A549 (cell line): ENCODE measurements at regions not wholly inside any gene's neighbourhood (a gene's known extent, or its start where the extent isn't known, plus 50 kb on each side); places are given as distances from the start of the nearest gene placed in this dataset.

Experiments
- ATAC-seq, 2 experiments: fragments of 200-7000 bp in 1 of 2; fragments of >200 bp in 1 of 2; cut with Nextera tagmentation in 1 of 2; cut with Tn5 transposase in 1 of 2; 3 replicates each; pipeline versions ENCODE4 v1.8.0 to v1.9.1; 2018 to 2020; ENCODE audit warnings: mild to moderate bottlenecking in 1 of 2, moderate library complexity in 1 of 2
- CTCF ChIA-PET: fragments of 300-600 bp; sonication (Branson Sonifier 250); formaldehyde crosslinking; extraction: SDS; loops from one replicate; lab custom pipeline; 2021; ENCODE audit warnings: antibody characterized with exemption, inconsistent platforms; lab: Yijun Ruan, JAX
- POLR2A ChIA-PET: fragments of 350-600 bp; formaldehyde crosslinking; extraction: SDS; loops from one replicate; lab custom pipeline; 2021; ENCODE audit warnings: antibody characterized with exemption, inconsistent platforms; lab: Yijun Ruan, JAX
- DNase-seq, 2 experiments: peaks; one replicate each; pipeline versions ENCODE4 v3.0.0 to v3.0.0-alpha.2; 2011 to 2016; ENCODE audit warnings: low read depth in 1 of 2, low spot score in 1 of 2
- FAIRE-seq: peaks from 2 replicates; lab custom pipeline; 2011; peaks lifted over from hg19 to GRCh38; lab: Jason Lieb, UNC
- H3K27ac ChIP-seq, 2 experiments: fragments of >200 bp; sonication (Bioruptor Twin); formaldehyde crosslinking; 3 replicates each; pipeline ENCODE4 v1.5.1; 2016 to 2017
- H3K4me1 ChIP-seq: fragments of >200 bp; sonication (Bioruptor Twin); formaldehyde crosslinking; 3 replicates; pipeline ENCODE4 v1.6.1; 2016
- H3K4me2 ChIP-seq: fragments of >200 bp; sonication (Bioruptor Twin); formaldehyde crosslinking; 3 replicates; pipeline ENCODE4 v1.6.1; 2016
- H3K4me3 ChIP-seq: fragments of >200 bp; sonication (Bioruptor Twin); formaldehyde crosslinking; 3 replicates; pipeline ENCODE4 v1.5.1; 2016
- H3K9me3 ChIP-seq: fragments of >200 bp; sonication (Bioruptor Twin); formaldehyde crosslinking; 3 replicates; pipeline ENCODE4 v1.6.1; 2016
- ATOH8 ChIP-seq: fragments of 250-450 bp; sonication (Bioruptor Pico); IDR thresholded peaks from 2 replicates; pipeline ENCODE4 v1.5.0; 2020; ENCODE audit warnings: low read depth, mild to moderate bottlenecking, moderate library complexity
- CEBPB ChIP-seq, 2 experiments: fragments of >200 bp in 1 of 2; sonication (Bioruptor Twin) in 1 of 2; formaldehyde crosslinking in 1 of 2; IDR thresholded peaks; 2 replicates each; pipeline ENCODE4 v1.6.1; 2012 to 2016
- CHD2 ChIP-seq: fragments of 150-350 bp; IDR thresholded peaks from 2 replicates; pipeline ENCODE4 v1.6.1; 2014; ENCODE audit warnings: low read length; ENCODE audit not compliant: partially characterized antibody
- CTCF ChIP-seq: fragments of >200 bp; sonication (Bioruptor Twin); formaldehyde crosslinking; IDR thresholded peaks from 3 replicates; pipeline ENCODE4 v1.5.1; 2016
- E2F6 ChIP-seq: IDR thresholded peaks from 2 replicates; pipeline ENCODE4 v1.6.1; 2012; ENCODE audit warnings: low read depth, borderline replicate concordance
- EHF ChIP-seq: fragments of 250-450 bp; sonication (Bioruptor Pico); IDR thresholded peaks from 2 replicates; pipeline ENCODE4 v1.5.0; 2020; ENCODE audit warnings: mild to moderate bottlenecking
- ELK1 ChIP-seq: fragments of 150-350 bp; IDR thresholded peaks from 2 replicates; pipeline ENCODE4 v1.6.1; 2014; ENCODE audit warnings: low read depth, mild to moderate bottlenecking, low read length
- EP300 ChIP-seq, 2 experiments: fragments of >200 bp; sonication (Bioruptor Twin); formaldehyde crosslinking; IDR thresholded peaks; 2 replicates in 1 of 2; 3 replicates in 1 of 2; pipeline ENCODE4 v1.6.1; 2016 to 2017
- ESRRA ChIP-seq: fragments of 150-350 bp; IDR thresholded peaks from 2 replicates; pipeline ENCODE4 v1.6.1; 2014; ENCODE audit warnings: mild to moderate bottlenecking, low read length, borderline replicate concordance
- GATA3 ChIP-seq: IDR thresholded peaks from 2 replicates; pipeline ENCODE4 v1.6.1; 2012; ENCODE audit warnings: borderline replicate concordance
- HES2 ChIP-seq: fragments of >200 bp; sonication (Bioruptor Twin); formaldehyde crosslinking; IDR thresholded peaks from 2 replicates; pipeline ENCODE4 v1.6.1; 2016
- HEYL ChIP-seq: fragments of 250-450 bp; sonication (Bioruptor Pico); IDR thresholded peaks from 2 replicates; pipeline ENCODE4 v1.8.0; 2021; ENCODE audit warnings: mild to moderate bottlenecking, moderate library complexity
- HMGXB4 ChIP-seq: fragments of 250-450 bp; sonication (Bioruptor Pico); IDR thresholded peaks from 2 replicates; pipeline ENCODE4 v1.5.0; 2021; ENCODE audit warnings: mild to moderate bottlenecking, moderate library complexity, borderline replicate concordance
- HOXB13 ChIP-seq: fragments of 250-450 bp; sonication (Bioruptor Pico); IDR thresholded peaks from 2 replicates; pipeline ENCODE4 v1.5.0; 2020; ENCODE audit warnings: low read depth, mild to moderate bottlenecking, moderate library complexity
- JUN ChIP-seq, 2 experiments: fragments of >200 bp; sonication (Bioruptor Twin); formaldehyde crosslinking; IDR thresholded peaks; 2 replicates in 1 of 2; 3 replicates in 1 of 2; pipeline ENCODE4 v1.6.1; 2016 to 2017
- NR3C1 ChIP-seq: fragments of >200 bp; sonication (Bioruptor Twin); formaldehyde crosslinking; IDR thresholded peaks from 3 replicates; pipeline ENCODE4 v1.6.1; 2017
- POLR2A ChIP-seq: IDR thresholded peaks from 2 replicates; pipeline ENCODE4 v1.6.1; 2012; ENCODE audit warnings: mild to moderate bottlenecking, low read length
- RARB ChIP-seq: fragments of 250-450 bp; sonication (Bioruptor Pico); IDR thresholded peaks from 2 replicates; pipeline ENCODE4 v1.8.0; 2021; ENCODE audit warnings: mild to moderate bottlenecking, moderate library complexity
- RCOR1 ChIP-seq: fragments of 150-350 bp; IDR thresholded peaks from 2 replicates; pipeline ENCODE4 v1.6.1; 2014; ENCODE audit warnings: antibody characterized with exemption, low read length, low read depth
- USF2 ChIP-seq: fragments of 450-650 bp; IDR thresholded peaks from 2 replicates; pipeline ENCODE4 v1.6.1; 2014; ENCODE audit warnings: antibody characterized with exemption
- ZFP36 ChIP-seq: fragments of 450-650 bp; IDR thresholded peaks from 2 replicates; pipeline ENCODE4 v1.6.1; 2014; ENCODE audit warnings: borderline replicate concordance; ENCODE audit not compliant: partially characterized antibody
- ZNF302 ChIP-seq: fragments of 250-450 bp; sonication (Bioruptor Pico); IDR thresholded peaks from 2 replicates; pipeline ENCODE4 v1.9.0; 2021; ENCODE audit warnings: inconsistent platforms, mild to moderate bottlenecking, moderate library complexity
- WGBS: methylation state at CpG from one replicate; pipeline ENCODE4 v1.1.6; 2017; ENCODE audit errors: missing lambda C conversion rate; 5-methylcytosine and 5-hydroxymethylcytosine counted together

- TF ChIP-seq CTCF (no peak), ESRRA (no peak), RARB (CRISPR knock-in tag) (no peak), HMGXB4 (CRISPR knock-in tag) (no peak), RCOR1 (no peak), JUN (IDR thresholded peaks at IDR 0.05) (no peak)
Observed at GRCh38 chr12:42730291-42730690, 140.7 kb upstream of the PRICKLE1 start (continued).

GRCh38 chr12:42729535-42729900, 140.0 kb upstream of the PRICKLE1 start:
- peaks cover 5% of the 10 kb centered on the region; the same call in 1 of the 3 replicates for H3K9me3 ChIP-seq
- H3K4me3 ChIP-seq, result no peak overlapping the region
- CTCF ChIA-PET, result interaction anchor here (0.6 kb wide), 1 partner anchor 9 kb away, joined by 3 read pairs; no protein-coding TSS in a partner anchor
- POLR2A ChIA-PET, result no interaction called here
- 0 out of 3 replicates have a peak overlapping the region, but pooled peaks have one; percentile 1 for H3K4me2 ChIP-seq
- peaks cover 12% of the 10 kb centered on the region; the same call in 1 of the 3 replicates for H3K4me1 ChIP-seq
- DNase-seq (no peak), ATAC-seq (no peak), FAIRE-seq (no peak)
- WGBS, result 27% methylated on average over 3 of the region's 3 CpGs
- no peak overlapping the region for H3K27ac ChIP-seq
- TF ChIP-seq CEBPB (IDR thresholded peaks at IDR 0.05), result no peak
- no peak for TF ChIP-seq GATA3
- no peak for TF ChIP-seq EP300 (IDR thresholded peaks at IDR 0.05)
- no peak for TF ChIP-seq HEYL
- TF ChIP-seq CHD2, result no peak
- TF ChIP-seq HES2, result no peak
- TF ChIP-seq ATOH8 (CRISPR knock-in tag), result no peak

GRCh38 chr12:42728770-42729534, 139.4 kb upstream of the PRICKLE1 start:
- Histone ChIP-seq H3K4me1 (peaks cover 12% of the 10 kb centered on the region; the same call in 1 of the 3 replicates), H3K9me3 (peaks cover 5% of the 10 kb centered on the region; the same call in 1 of the 3 replicates), H3K4me3 (no peak overlapping the region), H3K27ac (no peak overlapping the region), H3K4me2 (no peak overlapping the region; the same call in 2 of the 3 replicates)
- no peak for DNase-seq
- no peak for ATAC-seq
- POLR2A ChIA-PET, result no interaction called here
- CTCF ChIA-PET, result no interaction called here
- 24% methylated on average over 9 of the region's 9 CpGs for WGBS
- no peak for FAIRE-seq
- TF ChIP-seq ELK1, result no peak
- no peak for TF ChIP-seq POLR2A
- TF ChIP-seq E2F6, result no peak
- no peak for TF ChIP-seq HEYL
- TF ChIP-seq RCOR1, result no peak
- TF ChIP-seq ZFP36, result no peak
- TF ChIP-seq EHF (CRISPR knock-in tag), result no peak
- no peak for TF ChIP-seq ZNF302 (CRISPR knock-in tag)
- TF ChIP-seq HES2, result no peak
- TF ChIP-seq NR3C1, result no peak
- no peak for TF ChIP-seq HOXB13 (CRISPR knock-in tag)
- TF ChIP-seq USF2, result no peak
